AG09309 (cell line): ENCODE measurements at regions not wholly inside any gene's neighbourhood (a gene's known extent, or its start where the extent isn't known, plus 50 kb on each side); places are given as distances from the start of the nearest gene placed in this dataset.

Experiments used
- DNase-seq: peaks from one replicate; pipeline ENCODE4 v3.0.0-alpha.2; 2010; ENCODE audit warnings: low read depth
- H3K4me3 ChIP-seq: 2 replicates; pipeline ENCODE4 v1.5.1; 2011; ENCODE audit warnings: mild to moderate bottlenecking, low read depth, low read length, moderate library complexity; ENCODE audit not compliant: control insufficient read depth
- CTCF ChIP-seq: IDR thresholded peaks from 2 replicates; pipeline ENCODE4 v1.5.1; 2011; ENCODE audit warnings: mild to moderate bottlenecking, low read depth, low read length, inconsistent platforms; ENCODE audit not compliant: insufficient read depth, control insufficient read depth; ENCODE audit errors: missing control alignments

GRCh38 chr20:40758790-40759189 is 69.8 kb upstream of the MAFB start:
- no peak for DNase-seq

GRCh38 chr20:40760399-40760798 is 71.4 kb upstream of the MAFB start:
- DNase-seq = no peak
- TF ChIP-seq CTCF = no peak

More at GRCh38 chr20:40758790-40759189, 69.8 kb upstream of the MAFB start:
- no peak overlapping the region for H3K4me3 ChIP-seq
- no peak for TF ChIP-seq CTCF

GRCh38 chr20:40763646-40764295 is 74.7 kb upstream of the MAFB start:
- no peak for TF ChIP-seq CTCF
- H3K4me3 ChIP-seq = no peak overlapping the region
- DNase-seq = no peak

More at GRCh38 chr20:40760399-40760798, 71.4 kb upstream of the MAFB start:
- no peak overlapping the region for H3K4me3 ChIP-seq

- no peak for TF ChIP-seq CTCF
- DNase-seq = no peak
- no peak overlapping the region for H3K4me3 ChIP-seq
Observed at GRCh38 chr20:40765814-40766480, 76.9 kb upstream of the MAFB start.

- DNase-seq = no peak
- TF ChIP-seq CTCF = no peak
Observed at GRCh38 chr20:40766790-40767614, 78.0 kb upstream of the MAFB start.

GRCh38 chr20:40767615-40767924 is 78.5 kb upstream of the MAFB start:
- DNase-seq = no peak
- H3K4me3 ChIP-seq = no peak overlapping the region
- no peak for TF ChIP-seq CTCF

More at GRCh38 chr20:40766790-40767614, 78.0 kb upstream of the MAFB start:
- no peak overlapping the region for H3K4me3 ChIP-seq
